ENCODE measurements at regions not wholly inside any gene's neighbourhood (a gene's known extent, or its start where the extent isn't known, plus 50 kb on each side); places are given as distances from the start of the nearest gene placed in this dataset.
"Not testable (repeated sequence)": the region's sequence is repeated elsewhere in the genome, so short reads cannot be mapped to it uniquely, and the experiment has no call there.

DNA sequence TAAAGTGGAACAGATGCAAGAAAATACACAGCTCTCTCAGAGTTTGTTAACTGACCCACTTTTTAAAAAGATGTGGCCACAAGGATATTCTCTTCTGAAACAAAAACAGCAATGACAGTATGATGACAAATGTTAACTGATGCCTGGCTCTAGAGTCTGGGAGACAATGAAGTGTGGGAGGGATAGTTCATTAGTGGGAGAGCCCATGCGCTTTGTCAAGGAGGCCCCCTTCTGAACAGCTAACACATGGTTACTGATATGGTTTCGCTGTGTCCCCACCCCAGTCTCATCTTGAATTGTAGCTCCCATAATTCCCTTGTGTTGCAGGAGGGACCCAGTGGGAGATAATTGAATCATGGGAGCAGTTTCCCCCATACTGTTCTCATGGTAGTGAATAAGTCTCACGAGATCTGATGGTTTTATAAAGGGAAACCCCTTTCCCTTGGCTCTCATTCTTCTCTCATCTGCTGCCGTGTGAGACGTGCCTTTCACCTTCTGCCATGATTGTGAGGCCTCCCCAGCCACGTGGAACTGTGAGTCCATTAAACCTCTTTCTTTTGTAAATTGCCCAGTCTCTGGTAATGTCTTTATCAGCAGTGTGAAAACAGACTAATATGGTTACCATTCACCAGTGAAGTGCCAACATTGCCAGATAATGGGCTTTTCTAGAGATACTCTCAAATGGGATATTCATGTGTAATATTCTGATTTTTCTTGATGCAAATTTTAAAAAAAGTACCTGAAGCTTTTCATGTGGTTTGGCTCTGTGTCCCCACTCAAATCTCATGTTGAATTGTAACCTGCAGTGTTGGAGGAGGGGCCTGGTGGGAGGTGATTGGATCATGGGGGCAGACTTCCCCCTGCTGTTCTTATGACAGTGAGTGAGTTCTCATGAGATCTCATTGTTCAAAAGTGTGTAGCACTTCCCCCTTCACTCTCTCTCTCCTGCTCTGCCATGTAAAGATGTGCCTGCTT is 435.8 kb downstream of the SHISA9 start:
- H3K79me1 ChIP-seq (ENCODE audit: low read depth in 1 of 2, low read length in 2 of 2); H4K20me1 ChIP-seq (ENCODE audit: insufficient read depth, low read length); H3K4me1 ChIP-seq (ENCODE audit: control insufficient read depth, insufficient read depth, low read length); DNase-seq; H2BK15ac ChIP-seq (ENCODE audit: low read depth, low read length); H3K9me1 ChIP-seq (ENCODE audit: insufficient read depth, low read length); H3K4me3 ChIP-seq (ENCODE audit: insufficient read depth, low read depth, low read length); H3K56ac ChIP-seq (ENCODE audit: extremely low read depth, insufficient read depth, low read length); H3K14ac ChIP-seq (replicated peaks; ENCODE audit: low read depth, low read length); H3K36me3 ChIP-seq (ENCODE audit: control insufficient read depth, insufficient read depth, low read length); in situ Hi-C loops (cut with MboI; ENCODE audit: low sequenced_read_pairs); H3K4ac ChIP-seq (ENCODE audit: low read depth, low read length); H3K23ac ChIP-seq (ENCODE audit: low read depth, low read length); H3K9ac ChIP-seq (ENCODE audit: low read depth, low read length); H2AK5ac ChIP-seq (ENCODE audit: low read depth, low read length); H2AK9ac ChIP-seq (replicated peaks; ENCODE audit: low read depth, low read length, poor library complexity); H2BK120ac ChIP-seq (ENCODE audit: low read depth, low read length); dilution Hi-C loops (cut with HindIII; ENCODE audit: low sequenced_read_pairs, unreplicated experiment); H4K5ac ChIP-seq (ENCODE audit: low read depth, low read length); H2BK5ac ChIP-seq (ENCODE audit: low read depth, low read length, poor library complexity, severe bottlenecking); POLR2A ChIA-PET (ENCODE audit: unreplicated experiment); CTCF ChIA-PET; H4K91ac ChIP-seq (ENCODE audit: insufficient read depth, low read depth, low read length); intact Hi-C loops (cut with micrococcal nuclease); H4K8ac ChIP-seq (ENCODE audit: low read depth in 2 of 2, low read length in 2 of 2); ATAC-seq (ENCODE audit: low read depth); H3K18ac ChIP-seq (ENCODE audit: low read depth, low read length); H2AFZ ChIP-seq (replicated peaks; ENCODE audit: low read length, poor library complexity); BruUV-seq (replicated peaks); H2BK20ac ChIP-seq (ENCODE audit: low read depth, low read length); H3K4me2 ChIP-seq (ENCODE audit: low read depth, low read length); H3K27me3 ChIP-seq (ENCODE audit: control insufficient read depth, insufficient read depth, low read length); H3K27ac ChIP-seq (ENCODE audit: insufficient read depth, low read length): not testable (repeated sequence)
- 0% methylated on average over 1 of the region's 6 CpGs; no CpG with 5 or more reads in 1 of the 2 experiments for WGBS, 2 experiments (ENCODE audit: extremely low coverage in 2 of 2, insufficient read length in 1 of 2)
- H3K9me3 ChIP-seq (ENCODE audit: control insufficient read depth, insufficient read depth, low read length): peaks cover 22% of the 10 kb centered on the region

Data from IMR-90 (cell line).